Rectal smooth muscle tissue (tissue), 1 donor: ENCODE measurements at regions not wholly inside any gene's neighbourhood (a gene's known extent, or its start where the extent isn't known, plus 50 kb on each side); places are given as distances from the start of the nearest gene placed in this dataset.
"Not testable (repeated sequence)": the region's sequence is repeated elsewhere in the genome, so short reads cannot be mapped to it uniquely, and the experiment has no call there.

Experiments
- H3K27ac ChIP-seq: one replicate; pipeline ENCODE4 v1.7.0; 2013; ENCODE audit warnings: low read depth, low read length, inconsistent platforms
- H3K27me3 ChIP-seq: one replicate; pipeline ENCODE4 v1.7.0; 2013; ENCODE audit warnings: low read length; ENCODE audit not compliant: control insufficient read depth, insufficient read depth
- H3K36me3 ChIP-seq: one replicate; pipeline ENCODE4 v1.7.0; 2013; ENCODE audit warnings: low read length; ENCODE audit not compliant: control insufficient read depth, insufficient read depth
- H3K4me1 ChIP-seq: one replicate; pipeline ENCODE4 v1.7.0; 2013; ENCODE audit warnings: low read length; ENCODE audit not compliant: control insufficient read depth, insufficient read depth
- H3K4me3 ChIP-seq: one replicate; pipeline ENCODE4 v1.7.0; 2013; ENCODE audit warnings: low read length
- H3K9ac ChIP-seq: one replicate; pipeline ENCODE4 v1.7.0; 2013; ENCODE audit warnings: low read length

- Histone ChIP-seq H3K27ac (peak overlapping the region; percentile 82), H3K36me3 (no peaks in the 10 kb centered on the region)
Measured at GRCh38 chr18:8982416-8983183, 119.9 kb upstream of the NDUFV2 start.

GRCh38 chr18:8983195-8983594, 119.3 kb upstream of the NDUFV2 start:
- Histone ChIP-seq H3K9ac (no peak overlapping the region), H3K36me3 (no peaks in the 10 kb centered on the region), H3K4me3 (no peak overlapping the region), H3K27ac (peak overlapping the region; percentile 82), H3K4me1 (peaks cover 49% of the 10 kb centered on the region), H3K27me3 (no peaks in the 10 kb centered on the region)

More at GRCh38 chr18:8982416-8983183, 119.9 kb upstream of the NDUFV2 start:
- no peaks in the 10 kb centered on the region for H3K27me3 ChIP-seq
- H3K9ac ChIP-seq: no peak overlapping the region
- peaks cover 45% of the 10 kb centered on the region for H3K4me1 ChIP-seq
- H3K4me3 ChIP-seq: no peak overlapping the region

- H3K4me1 ChIP-seq: peaks cover 42% of the 10 kb centered on the region
- H3K4me3 ChIP-seq: no peak overlapping the region
- H3K36me3 ChIP-seq: no peaks in the 10 kb centered on the region
- no peak overlapping the region for H3K9ac ChIP-seq
- no peaks in the 10 kb centered on the region for H3K27me3 ChIP-seq
- peak overlapping the region; percentile 33 for H3K27ac ChIP-seq
Measured at GRCh38 chr18:8984131-8984721, 118.3 kb upstream of the NDUFV2 start.

GRCh38 chr18:8987241-8987640, 115.3 kb upstream of the NDUFV2 start:
- peak overlapping the region; percentile 70 for H3K27ac ChIP-seq
- H3K36me3 ChIP-seq: no peaks in the 10 kb centered on the region
- H3K9ac ChIP-seq: no peak overlapping the region
- no peak overlapping the region for H3K4me3 ChIP-seq
- H3K27me3 ChIP-seq: no peaks in the 10 kb centered on the region
- H3K4me1 ChIP-seq: peaks cover 22% of the 10 kb centered on the region

GRCh38 chr18:8988260-8988871, 114.1 kb upstream of the NDUFV2 start:
- H3K27me3 ChIP-seq: no peaks in the 10 kb centered on the region
- H3K4me3 ChIP-seq: no peak overlapping the region
- peaks cover 12% of the 10 kb centered on the region for H3K4me1 ChIP-seq
- peak overlapping the region; percentile 70 for H3K27ac ChIP-seq
- H3K9ac ChIP-seq: no peak overlapping the region
- no peaks in the 10 kb centered on the region for H3K36me3 ChIP-seq

- Histone ChIP-seq H3K9ac (no peak overlapping the region), H3K36me3 (no peaks in the 10 kb centered on the region), H3K27me3 (no peaks in the 10 kb centered on the region), H3K4me1 (peaks cover 12% of the 10 kb centered on the region), H3K4me3 (no peak overlapping the region), H3K27ac (peak overlapping the region; percentile 18)
Measured at GRCh38 chr18:8989017-8989416, 113.5 kb upstream of the NDUFV2 start.

- H3K27ac ChIP-seq: no peak overlapping the region
- no peaks in the 10 kb centered on the region for H3K36me3 ChIP-seq
- no peaks in the 10 kb centered on the region for H3K27me3 ChIP-seq
- H3K4me3 ChIP-seq: no peak overlapping the region
- H3K9ac ChIP-seq: no peak overlapping the region
- H3K4me1 ChIP-seq: peaks cover 12% of the 10 kb centered on the region
Measured at GRCh38 chr18:8989855-8990254, 112.6 kb upstream of the NDUFV2 start.

- H3K9ac ChIP-seq: no peak overlapping the region
- no peaks in the 10 kb centered on the region for H3K27me3 ChIP-seq
- H3K27ac ChIP-seq: peak overlapping the region; percentile 4
- H3K4me3 ChIP-seq: no peak overlapping the region
- no peaks in the 10 kb centered on the region for H3K36me3 ChIP-seq
- peaks cover 12% of the 10 kb centered on the region for H3K4me1 ChIP-seq
Measured at GRCh38 chr18:8990276-8991031, 112.0 kb upstream of the NDUFV2 start.

GRCh38 chr18:8991155-8991554, 111.3 kb upstream of the NDUFV2 start:
- Histone ChIP-seq H3K36me3 (no peaks in the 10 kb centered on the region), H3K4me1 (peaks cover 12% of the 10 kb centered on the region), H3K27ac (peak overlapping the region; percentile 4)

GRCh38 chr18:8992500-8992899, 110.0 kb upstream of the NDUFV2 start:
- H3K9ac ChIP-seq, H3K27ac ChIP-seq, H3K4me3 ChIP-seq, H3K36me3 ChIP-seq, H3K4me1 ChIP-seq, H3K27me3 ChIP-seq: not testable (repeated sequence)

More at GRCh38 chr18:8991155-8991554, 111.3 kb upstream of the NDUFV2 start:
- Histone ChIP-seq H3K4me3 (no peak overlapping the region), H3K9ac (no peak overlapping the region), H3K27me3 (no peaks in the 10 kb centered on the region)

- Histone ChIP-seq H3K27ac (no peak overlapping the region), H3K4me3 (no peak overlapping the region), H3K9ac (no peak overlapping the region), H3K27me3 (no peaks in the 10 kb centered on the region), H3K4me1 (peaks cover 4% of the 10 kb centered on the region), H3K36me3 (no peaks in the 10 kb centered on the region)
Measured at GRCh38 chr18:8994603-8995002, 107.9 kb upstream of the NDUFV2 start.

GRCh38 chr18:8995096-8995495, 107.4 kb upstream of the NDUFV2 start:
- no peaks in the 10 kb centered on the region for H3K27me3 ChIP-seq
- H3K27ac ChIP-seq: no peak overlapping the region
- H3K4me3 ChIP-seq: no peak overlapping the region
- no peaks in the 10 kb centered on the region for H3K36me3 ChIP-seq
- peaks cover 4% of the 10 kb centered on the region for H3K4me1 ChIP-seq
- no peak overlapping the region for H3K9ac ChIP-seq
